C4-2B (cell line): ENCODE measurements at regions not wholly inside any gene's neighbourhood (a gene's known extent, or its start where the extent isn't known, plus 50 kb on each side); places are given as distances from the start of the nearest gene placed in this dataset.

ENCODE experiments used
- ZFX ChIP-seq: fragments of 450-650 bp; IDR thresholded peaks from 2 replicates; pipeline ENCODE4 v1.6.1; 2017
- TF ChIP-seq, protein P1 (sequence below): fragments of 450-650 bp; conservative IDR thresholded peaks from 2 replicates; pipeline ENCODE4 v1.5.1; 2017; ENCODE audit warnings: mild to moderate bottlenecking

GRCh38 chr3:102177075-102177755 lies 257.6 kb upstream of the ZPLD1 start:
- TF ChIP-seq, protein P1, sequence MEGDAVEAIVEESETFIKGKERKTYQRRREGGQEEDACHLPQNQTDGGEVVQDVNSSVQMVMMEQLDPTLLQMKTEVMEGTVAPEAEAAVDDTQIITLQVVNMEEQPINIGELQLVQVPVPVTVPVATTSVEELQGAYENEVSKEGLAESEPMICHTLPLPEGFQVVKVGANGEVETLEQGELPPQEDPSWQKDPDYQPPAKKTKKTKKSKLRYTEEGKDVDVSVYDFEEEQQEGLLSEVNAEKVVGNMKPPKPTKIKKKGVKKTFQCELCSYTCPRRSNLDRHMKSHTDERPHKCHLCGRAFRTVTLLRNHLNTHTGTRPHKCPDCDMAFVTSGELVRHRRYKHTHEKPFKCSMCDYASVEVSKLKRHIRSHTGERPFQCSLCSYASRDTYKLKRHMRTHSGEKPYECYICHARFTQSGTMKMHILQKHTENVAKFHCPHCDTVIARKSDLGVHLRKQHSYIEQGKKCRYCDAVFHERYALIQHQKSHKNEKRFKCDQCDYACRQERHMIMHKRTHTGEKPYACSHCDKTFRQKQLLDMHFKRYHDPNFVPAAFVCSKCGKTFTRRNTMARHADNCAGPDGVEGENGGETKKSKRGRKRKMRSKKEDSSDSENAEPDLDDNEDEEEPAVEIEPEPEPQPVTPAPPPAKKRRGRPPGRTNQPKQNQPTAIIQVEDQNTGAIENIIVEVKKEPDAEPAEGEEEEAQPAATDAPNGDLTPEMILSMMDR = no peak
- no peak for TF ChIP-seq ZFX
